Gastroesophageal sphincter (tissue), 3 donors: ENCODE measurements at regions not wholly inside any gene's neighbourhood (a gene's known extent, or its start where the extent isn't known, plus 50 kb on each side); places are given as distances from the start of the nearest gene placed in this dataset.

Experiments used
- CTCF ChIP-seq, 4 experiments: fragments of 200-600 bp in 2 of 4; fragments of 450-650 bp in 2 of 4; sonication (generic) in 1 of 4; IDR thresholded peaks; one replicate each; pipeline ENCODE4 v1.5.1; 2017 to 2019; ENCODE audit warnings: antibody characterized with exemption in 4 of 4, mild to moderate bottlenecking in 2 of 4, moderate library complexity in 2 of 4
- POLR2AphosphoS5 ChIP-seq: sonication (generic); formaldehyde crosslinking; IDR thresholded peaks from one replicate; pipeline ENCODE4 v1.6.1; 2017; ENCODE audit warnings: antibody characterized with exemption

GRCh38 chr9:26524267-26524666 lies 368.3 kb downstream of the CAAP1 start:
- no peak for TF ChIP-seq CTCF (IDR thresholded peaks at IDR 0.05)
- TF ChIP-seq POLR2AphosphoS5 = peak; percentile 51
